ENCODE measurements at regions not wholly inside any gene's neighbourhood (a gene's known extent, or its start where the extent isn't known, plus 50 kb on each side); places are given as distances from the start of the nearest gene placed in this dataset.

DNA sequence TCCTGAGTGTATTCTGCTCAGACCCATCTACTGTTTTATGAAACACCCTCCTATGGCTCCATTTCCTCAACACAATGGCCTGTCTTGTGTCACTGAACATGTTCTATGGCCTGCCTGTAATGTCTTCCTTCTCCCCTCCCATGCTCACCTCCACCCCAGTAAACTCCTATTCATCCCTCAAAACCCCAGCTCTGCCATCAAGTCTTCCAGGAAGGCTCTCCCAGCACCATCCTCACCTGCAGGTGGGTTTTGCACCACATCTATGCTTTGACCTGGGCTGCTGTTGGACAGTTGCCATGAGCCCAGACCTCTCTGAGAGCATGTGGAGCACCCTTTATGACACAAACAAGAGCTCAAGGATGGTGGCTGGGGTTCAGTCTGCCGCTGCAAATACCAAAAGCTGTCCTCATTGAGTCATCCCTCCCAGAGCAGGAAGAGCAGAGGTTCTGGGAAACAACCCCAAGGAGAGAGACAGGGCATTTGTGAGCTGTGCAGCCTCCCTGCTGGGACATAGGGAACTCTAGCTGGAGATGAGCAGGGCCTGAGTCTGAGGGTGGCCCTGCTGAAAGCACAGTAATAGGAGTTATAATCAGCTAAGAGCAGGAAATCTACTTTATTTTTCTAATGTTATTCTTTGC, 93.8 kb upstream of the CD93 start:
- no peaks in the 10 kb centered on the region for H3K36me3 Mint-ChIP-seq (ENCODE audit: low read depth)
- H3K4me1 Mint-ChIP-seq, result no peaks in the 10 kb centered on the region
- H3K4me3 Mint-ChIP-seq, result no peak overlapping the region

GRCh38 chr20:23178806-23179205, 92.7 kb upstream of the CD93 start:
- Mint-ChIP-seq H3K4me1 (no peaks in the 10 kb centered on the region), H3K4me3 (no peak overlapping the region), H3K9me3 (peaks cover 17% of the 10 kb centered on the region), H3K36me3 (ENCODE audit: low read depth) (no peaks in the 10 kb centered on the region), H3K27me3 (ENCODE audit: low read depth) (peaks cover 8% of the 10 kb centered on the region), H3K27ac (no peak overlapping the region)
- TF ChIP-seq, protein P1, sequence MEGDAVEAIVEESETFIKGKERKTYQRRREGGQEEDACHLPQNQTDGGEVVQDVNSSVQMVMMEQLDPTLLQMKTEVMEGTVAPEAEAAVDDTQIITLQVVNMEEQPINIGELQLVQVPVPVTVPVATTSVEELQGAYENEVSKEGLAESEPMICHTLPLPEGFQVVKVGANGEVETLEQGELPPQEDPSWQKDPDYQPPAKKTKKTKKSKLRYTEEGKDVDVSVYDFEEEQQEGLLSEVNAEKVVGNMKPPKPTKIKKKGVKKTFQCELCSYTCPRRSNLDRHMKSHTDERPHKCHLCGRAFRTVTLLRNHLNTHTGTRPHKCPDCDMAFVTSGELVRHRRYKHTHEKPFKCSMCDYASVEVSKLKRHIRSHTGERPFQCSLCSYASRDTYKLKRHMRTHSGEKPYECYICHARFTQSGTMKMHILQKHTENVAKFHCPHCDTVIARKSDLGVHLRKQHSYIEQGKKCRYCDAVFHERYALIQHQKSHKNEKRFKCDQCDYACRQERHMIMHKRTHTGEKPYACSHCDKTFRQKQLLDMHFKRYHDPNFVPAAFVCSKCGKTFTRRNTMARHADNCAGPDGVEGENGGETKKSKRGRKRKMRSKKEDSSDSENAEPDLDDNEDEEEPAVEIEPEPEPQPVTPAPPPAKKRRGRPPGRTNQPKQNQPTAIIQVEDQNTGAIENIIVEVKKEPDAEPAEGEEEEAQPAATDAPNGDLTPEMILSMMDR (IDR thresholded peaks at IDR 0.05; ENCODE audit: unreplicated experiment in 3 of 3), result no peak

More for the DNA sequence above, 93.8 kb upstream of the CD93 start:
- peaks cover 4% of the 10 kb centered on the region for H3K27me3 Mint-ChIP-seq (ENCODE audit: low read depth)
- TF ChIP-seq, protein P1 (IDR thresholded peaks at IDR 0.05; ENCODE audit: unreplicated experiment in 3 of 3), result no peak
- peaks cover 22% of the 10 kb centered on the region for H3K9me3 Mint-ChIP-seq
- H3K27ac Mint-ChIP-seq, result no peak overlapping the region

GRCh38 chr20:23174821-23175220, 88.7 kb upstream of the CD93 start:
- no peaks in the 10 kb centered on the region for H3K4me1 Mint-ChIP-seq
- H3K36me3 Mint-ChIP-seq (ENCODE audit: low read depth), result no peaks in the 10 kb centered on the region
- no peak overlapping the region for H3K27ac Mint-ChIP-seq
- H3K9me3 Mint-ChIP-seq, result peaks cover 11% of the 10 kb centered on the region
- no peak overlapping the region for H3K4me3 Mint-ChIP-seq
- peaks cover 25% of the 10 kb centered on the region for H3K27me3 Mint-ChIP-seq (ENCODE audit: low read depth)
- TF ChIP-seq, protein P1 (IDR thresholded peaks at IDR 0.05; ENCODE audit: unreplicated experiment in 3 of 3), result no peak

GRCh38 chr20:23167431-23167830, 81.3 kb upstream of the CD93 start:
- TF ChIP-seq, protein P1 (IDR thresholded peaks at IDR 0.05; ENCODE audit: unreplicated experiment in 3 of 3), result no peak
- Mint-ChIP-seq H3K27ac (no peak overlapping the region), H3K4me1 (peaks cover 22% of the 10 kb centered on the region), H3K9me3 (no peaks in the 10 kb centered on the region), H3K4me3 (no peak overlapping the region), H3K27me3 (ENCODE audit: low read depth) (peaks cover 39% of the 10 kb centered on the region), H3K36me3 (ENCODE audit: low read depth) (no peaks in the 10 kb centered on the region)

GRCh38 chr20:23166563-23166962, 80.4 kb upstream of the CD93 start:
- Mint-ChIP-seq H3K36me3 (ENCODE audit: low read depth) (no peaks in the 10 kb centered on the region), H3K27me3 (ENCODE audit: low read depth) (peaks cover 33% of the 10 kb centered on the region), H3K4me1 (peaks cover 22% of the 10 kb centered on the region), H3K27ac (no peak overlapping the region), H3K4me3 (no peak overlapping the region), H3K9me3 (no peaks in the 10 kb centered on the region)
- TF ChIP-seq, protein P1 (IDR thresholded peaks at IDR 0.05; ENCODE audit: unreplicated experiment in 3 of 3), result no peak

DNA sequence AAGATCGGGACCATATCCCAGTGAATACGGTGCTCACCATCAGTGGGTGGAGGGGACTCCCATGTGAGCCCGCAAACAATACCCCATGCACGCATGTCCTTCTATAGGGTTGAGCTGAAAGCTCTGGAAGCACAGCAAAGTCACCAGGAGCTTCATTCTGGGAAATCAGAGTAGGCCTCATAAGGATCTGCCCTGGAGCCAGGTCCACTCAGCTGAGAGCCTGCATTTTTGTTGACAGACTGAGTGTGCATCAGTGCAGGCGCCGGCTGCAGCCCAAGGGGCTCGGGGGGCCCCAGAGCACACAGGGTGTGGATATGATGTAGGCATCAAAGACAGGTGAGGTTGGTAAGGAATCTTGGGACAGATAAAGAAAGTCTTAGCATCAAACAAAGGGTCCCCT, 79.8 kb upstream of the CD93 start:
- no peaks in the 10 kb centered on the region for H3K36me3 Mint-ChIP-seq (ENCODE audit: low read depth)
- H3K27ac Mint-ChIP-seq, result no peak overlapping the region
- H3K4me3 Mint-ChIP-seq, result no peak overlapping the region
- peaks cover 33% of the 10 kb centered on the region for H3K27me3 Mint-ChIP-seq (ENCODE audit: low read depth)
- TF ChIP-seq, protein P1 (IDR thresholded peaks at IDR 0.05; ENCODE audit: unreplicated experiment in 3 of 3), result no peak
- H3K4me1 Mint-ChIP-seq, result peaks cover 22% of the 10 kb centered on the region
- no peaks in the 10 kb centered on the region for H3K9me3 Mint-ChIP-seq
